ENCODE measurements at regions not wholly inside any gene's neighbourhood (a gene's known extent, or its start where the extent isn't known, plus 50 kb on each side); places are given as distances from the start of the nearest gene placed in this dataset.

DNA sequence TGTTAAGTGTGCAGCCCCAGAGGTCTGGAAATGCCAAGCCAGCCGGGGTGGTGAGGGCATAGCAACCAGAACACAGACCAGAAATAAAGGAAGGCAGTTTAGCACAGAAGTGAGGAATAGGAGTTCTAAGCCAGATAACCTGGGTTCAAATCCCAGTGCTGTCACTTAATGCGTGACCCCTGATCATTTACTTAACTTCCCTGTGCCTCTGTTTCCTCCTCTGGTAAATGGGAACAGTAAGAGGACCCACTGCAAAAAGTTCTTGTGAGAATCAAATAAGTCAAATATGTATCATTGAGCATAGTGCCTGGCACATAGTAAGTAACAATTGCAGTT, 125.2 kb upstream of the ARHGEF3 start:
- no peak overlapping the region for H2BK15ac ChIP-seq (ENCODE audit: low read length)
- H2AK5ac ChIP-seq (ENCODE audit: low read depth, low read length): no peak overlapping the region
- no peak overlapping the region for H2BK20ac ChIP-seq (ENCODE audit: low read length)
- no peak overlapping the region for H3K4me2 ChIP-seq (ENCODE audit: insufficient read depth in 1 of 2, low read depth in 2 of 2, low read length in 2 of 2)
- H4K91ac ChIP-seq (replicated peaks; ENCODE audit: insufficient read length, low read length): no peak overlapping the region
- 90% methylated on average over 2 of the region's 2 CpGs; no CpG with 5 or more reads in 1 of the 2 experiments for WGBS, 2 experiments (ENCODE audit: extremely low coverage in 1 of 2, insufficient coverage in 1 of 2, insufficient read length in 1 of 2, insufficient replicate concordance in 2 of 2, low coverage in 1 of 2, low lambda C conversion rate in 2 of 2, missing lambda C conversion rate in 1 of 2)
- ChIA-PET CTCF (ENCODE audit: partially characterized antibody) (no interaction called here), POLR2A (ENCODE audit: partially characterized antibody) (no interaction called here)
- H3K4me1 ChIP-seq (replicated peaks in 1 of 4; ENCODE audit: control insufficient read depth in 3 of 4, insufficient read depth in 4 of 4, low read length in 3 of 4): peaks cover 3 to 13% (median 7%) of the 10 kb centered on the region in 4 experiments; a peak in 5 of 7 replicates
- no peak overlapping the region for H3K4me3 ChIP-seq (ENCODE audit: extremely low read depth in 1 of 4, insufficient read depth in 2 of 4, low read depth in 3 of 4, low read length in 4 of 4)
- no peak overlapping the region for H2BK120ac ChIP-seq (replicated peaks; ENCODE audit: low read depth, low read length)
- no peak overlapping the region for H3K18ac ChIP-seq (ENCODE audit: extremely low read depth, low read length)
- H3K36me3 ChIP-seq (ENCODE audit: control insufficient read depth in 2 of 4, insufficient read depth in 4 of 4, low read length in 3 of 4): no peaks in the 10 kb centered on the region
- no peaks in the 10 kb centered on the region for H4K20me1 ChIP-seq (replicated peaks in 1 of 2; ENCODE audit: control insufficient read depth in 1 of 2, insufficient read depth in 2 of 2, low read length in 2 of 2)
- no peaks in the 10 kb centered on the region for H3K79me1 ChIP-seq (ENCODE audit: low read depth, low read length)
- DNase-seq (ENCODE audit: low read depth in 1 of 2, low spot score in 2 of 2) (no peak), FAIRE-seq (no peak)
- H4K8ac ChIP-seq (ENCODE audit: extremely low read depth, insufficient read depth, low read length): no peak overlapping the region
- H3K23me2 ChIP-seq (ENCODE audit: low read depth, low read length): no peaks in the 10 kb centered on the region
- no peak overlapping the region for H2AFZ ChIP-seq (ENCODE audit: low read length)
- H2BK12ac ChIP-seq (ENCODE audit: low read depth, low read length): no peak overlapping the region
- H3K79me2 ChIP-seq (ENCODE audit: control insufficient read depth in 1 of 2, insufficient read depth in 2 of 2, low read length in 2 of 2): no peaks in the 10 kb centered on the region
- H3K27me3 ChIP-seq (replicated peaks in 1 of 4; ENCODE audit: control insufficient read depth in 3 of 4, extremely low read depth in 1 of 4, insufficient read depth in 3 of 4, low read length in 3 of 4): no peaks in the 10 kb centered on the region
- H3K14ac ChIP-seq (ENCODE audit: insufficient read length): no peak overlapping the region
- H4K5ac ChIP-seq (ENCODE audit: insufficient read length, low read depth, low read length): no peak overlapping the region
- no peak overlapping the region for H3K56ac ChIP-seq (replicated peaks; ENCODE audit: insufficient read length, low read depth, low read length)
- no peak overlapping the region for H3K27ac ChIP-seq (ENCODE audit: low read depth, low read length)
- no peak overlapping the region for H2BK5ac ChIP-seq (ENCODE audit: low read depth, low read length)
- H3K23ac ChIP-seq (ENCODE audit: insufficient read length): no peak overlapping the region
- H3K4ac ChIP-seq (replicated peaks; ENCODE audit: insufficient read length, low read depth, low read length): no peak overlapping the region
- no peak overlapping the region for H3K9ac ChIP-seq (replicated peaks in 1 of 4; ENCODE audit: extremely low read depth in 1 of 4, low read depth in 3 of 4, low read length in 3 of 4)
- H3K9me3 ChIP-seq (ENCODE audit: insufficient read depth in 2 of 2, low read depth in 1 of 2, low read length in 1 of 2): no peaks in the 10 kb centered on the region
- no peak for TF ChIP-seq ZNF274 (IDR thresholded peaks at IDR 0.05; ENCODE audit: borderline replicate concordance, extremely low read depth, low read length)
- no peak for TF ChIP-seq BCL11A (IDR thresholded peaks at IDR 0.05; ENCODE audit: low read depth in 2 of 2, low read length in 2 of 2)
- no peak for TF ChIP-seq SAP30 (IDR thresholded peaks at IDR 0.05; ENCODE audit: insufficient read depth, insufficient replicate concordance, low read length)
- TF ChIP-seq SP1 (IDR thresholded peaks at IDR 0.05; ENCODE audit: low read depth, low read length): no peak
- TF ChIP-seq EGR1 (IDR thresholded peaks at IDR 0.05; ENCODE audit: borderline replicate concordance, low read depth, low read length): no peak
- no peak for TF ChIP-seq KDM5A (IDR thresholded peaks at IDR 0.05; ENCODE audit: low read length)
- no peak for TF ChIP-seq SIRT6 (IDR thresholded peaks at IDR 0.05; ENCODE audit: low read length)
- no peak for TF ChIP-seq CBX5 (IDR thresholded peaks at IDR 0.05; ENCODE audit: low read depth, low read length)
- TF ChIP-seq, protein P1, sequence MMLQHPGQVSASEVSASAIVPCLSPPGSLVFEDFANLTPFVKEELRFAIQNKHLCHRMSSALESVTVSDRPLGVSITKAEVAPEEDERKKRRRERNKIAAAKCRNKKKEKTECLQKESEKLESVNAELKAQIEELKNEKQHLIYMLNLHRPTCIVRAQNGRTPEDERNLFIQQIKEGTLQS (IDR thresholded peaks at IDR 0.05; ENCODE audit: insufficient read depth, low read depth, low read length): no peak
- no peak for TF ChIP-seq YY1 (IDR thresholded peaks at IDR 0.05; ENCODE audit: low read depth, low read length)
- TF ChIP-seq CHD1 (IDR thresholded peaks at IDR 0.05; ENCODE audit: low read depth, low read length): no peak
- no peak for TF ChIP-seq RNF2 (IDR thresholded peaks at IDR 0.05; ENCODE audit: borderline replicate concordance, low read depth, low read length, missing control alignments, poor library complexity, severe bottlenecking)
- no peak for TF ChIP-seq CREB1 (IDR thresholded peaks at IDR 0.05)
- TF ChIP-seq POLR2AphosphoS5 (IDR thresholded peaks at IDR 0.05; ENCODE audit: low read depth, low read length): no peak
- no peak for TF ChIP-seq RFX5 (IDR thresholded peaks at IDR 0.05; ENCODE audit: borderline replicate concordance, low read depth, low read length)
- no peak for TF ChIP-seq SIX5 (IDR thresholded peaks at IDR 0.05; ENCODE audit: low read depth, low read length)
- no peak for TF ChIP-seq SP2 (IDR thresholded peaks at IDR 0.05; ENCODE audit: low read length)
